Right renal cortex interstitium (tissue), 3 donors: ENCODE measurements at regions not wholly inside any gene's neighbourhood (a gene's known extent, or its start where the extent isn't known, plus 50 kb on each side); places are given as distances from the start of the nearest gene placed in this dataset.

Experiments
- DNase-seq, 3 donors: peaks; one replicate each; pipeline ENCODE4 v3.0.0-alpha.2; 2013; ENCODE audit warnings: low read depth in 3 of 3, low spot score in 2 of 3

DNA sequence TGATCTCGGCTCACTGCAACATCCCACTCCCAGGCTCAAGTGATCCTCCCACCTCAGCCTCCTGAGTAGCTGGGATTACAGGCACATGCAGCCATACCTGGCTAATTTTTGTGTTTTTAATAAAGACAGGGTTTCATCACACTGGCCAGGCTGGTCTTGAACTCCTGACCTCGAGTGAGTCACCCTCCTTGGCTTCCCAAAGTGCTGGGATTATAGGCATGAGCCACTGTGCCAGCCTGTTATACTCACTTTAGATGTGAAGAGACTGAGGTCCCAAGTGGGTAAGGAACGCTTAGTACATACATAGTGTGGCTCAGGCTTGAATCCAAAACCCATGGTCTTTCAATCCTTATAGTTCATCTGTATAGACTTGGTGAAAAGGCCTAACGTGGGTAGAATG lies 63.7 kb upstream of the EPS8L3 start:
- DNase-seq = no peak

GRCh38 chr1:109826930-109827349 lies 63.2 kb upstream of the EPS8L3 start:
- no peak for DNase-seq

- no peak for DNase-seq
Observed at GRCh38 chr1:109826446-109826845, 62.7 kb upstream of the EPS8L3 start.

DNA sequence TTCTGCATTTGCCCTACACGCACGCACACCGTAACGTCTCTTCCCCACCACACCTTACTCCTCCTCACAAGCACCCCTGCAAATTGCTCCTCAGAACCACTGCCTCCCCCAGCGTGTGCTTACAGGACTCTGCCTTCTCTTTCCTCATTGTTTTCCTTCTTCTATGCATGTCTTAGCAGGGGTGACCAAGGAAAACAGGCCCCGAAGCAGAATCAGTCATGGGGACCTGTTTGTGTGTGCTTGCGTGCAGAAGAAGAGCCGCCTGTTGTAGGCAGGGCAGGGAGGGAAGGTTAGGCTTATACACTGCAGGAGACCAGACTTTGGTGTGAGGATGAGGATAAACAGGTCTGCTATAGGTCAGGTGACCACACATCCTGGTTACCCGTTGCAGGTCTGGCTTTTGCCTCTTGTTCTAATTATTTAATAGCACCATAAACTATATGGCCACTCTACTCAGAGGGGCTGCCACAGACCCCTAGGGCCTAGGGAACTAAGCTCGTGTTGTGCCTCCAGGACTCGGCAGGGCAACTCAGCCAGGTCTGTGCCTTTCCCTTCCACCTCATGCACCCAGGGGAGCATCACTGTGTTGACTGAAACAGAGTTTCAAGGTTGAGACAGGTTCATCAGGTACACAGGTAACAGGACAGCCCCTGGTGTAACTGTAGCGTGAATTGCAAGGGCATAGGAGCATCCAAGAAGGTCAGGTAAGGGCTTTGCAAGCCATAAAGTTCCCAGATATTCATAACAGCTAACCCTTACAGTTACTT lies 60.8 kb upstream of the EPS8L3 start:
- DNase-seq = no peak

DNA sequence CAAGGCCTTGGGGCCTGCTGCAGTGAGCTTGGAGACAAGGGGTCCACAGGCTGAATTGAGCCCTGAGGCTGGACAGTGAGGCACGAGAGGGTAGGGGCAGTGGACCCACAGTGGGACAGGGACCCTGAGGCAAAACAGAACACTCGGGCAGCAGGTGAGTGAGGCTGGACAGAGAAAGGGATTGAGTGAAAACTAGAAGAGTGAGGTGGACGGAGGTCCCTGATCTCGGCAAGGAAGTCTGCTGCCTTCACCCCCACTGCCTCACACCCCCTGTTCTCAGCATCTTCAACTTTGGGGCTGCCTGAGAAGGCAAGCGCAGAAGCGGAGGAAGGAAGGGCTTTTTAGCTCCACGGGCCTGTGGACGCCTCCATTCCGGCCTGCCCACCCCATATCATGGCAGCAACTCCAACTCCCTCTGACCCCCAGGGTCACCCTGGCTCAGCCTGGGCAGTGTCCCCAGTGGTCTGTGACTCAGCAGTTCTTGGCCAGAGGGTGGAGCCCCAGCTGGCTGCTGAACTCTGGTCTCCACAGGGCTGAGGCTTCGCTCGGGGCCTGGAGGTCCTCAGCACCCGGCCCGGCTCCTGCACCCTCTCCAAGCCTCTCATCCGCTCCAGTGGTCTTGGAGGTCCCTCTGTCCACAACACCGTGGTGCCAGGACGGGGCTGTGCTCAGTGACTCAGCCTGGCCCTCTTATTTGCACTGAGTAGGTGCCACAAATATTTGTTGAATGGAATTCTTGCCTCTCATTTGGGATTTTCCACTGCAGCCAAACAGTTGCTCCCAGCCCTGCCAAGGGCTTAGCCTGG lies 60.0 kb upstream of the EPS8L3 start:
- no peak for DNase-seq

DNA sequence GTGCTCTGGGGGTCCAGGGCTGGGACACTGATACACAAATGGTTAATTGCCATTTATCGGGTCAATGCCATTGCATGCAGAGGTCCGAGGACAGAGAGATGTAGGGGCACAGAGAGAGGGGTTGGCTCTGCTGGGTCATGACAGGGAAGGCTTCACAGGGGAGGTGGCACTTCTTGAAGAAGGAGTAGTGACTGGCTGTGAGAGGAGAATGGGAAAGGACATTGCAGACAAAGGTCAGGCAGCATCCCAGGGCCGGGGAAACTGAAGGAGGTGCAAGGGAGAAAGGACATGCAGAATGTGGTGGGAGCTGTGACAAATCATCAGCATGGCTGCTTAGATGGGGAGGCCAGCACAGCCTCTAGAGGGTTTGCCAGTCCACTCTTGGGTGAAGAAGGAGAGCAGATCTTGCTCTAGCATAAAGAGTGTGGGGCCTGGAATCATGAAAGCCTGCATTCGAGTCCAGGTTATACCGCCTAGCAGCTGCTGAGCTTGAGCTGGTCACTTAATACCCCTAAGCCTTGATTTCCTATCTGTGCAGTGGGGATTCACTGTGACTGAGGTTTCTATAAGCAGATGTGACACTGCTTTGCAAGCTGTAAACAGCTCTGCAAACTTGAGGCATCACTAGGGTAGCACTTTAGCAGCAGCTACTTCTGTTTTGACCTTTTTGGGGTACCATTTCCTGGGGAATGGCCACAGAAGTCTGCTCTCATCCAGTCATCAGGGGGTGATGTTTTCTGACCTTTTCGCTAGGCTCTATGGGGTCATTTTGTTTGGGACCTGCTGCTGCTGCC lies 59.2 kb upstream of the EPS8L3 start:
- no peak for DNase-seq

DNA sequence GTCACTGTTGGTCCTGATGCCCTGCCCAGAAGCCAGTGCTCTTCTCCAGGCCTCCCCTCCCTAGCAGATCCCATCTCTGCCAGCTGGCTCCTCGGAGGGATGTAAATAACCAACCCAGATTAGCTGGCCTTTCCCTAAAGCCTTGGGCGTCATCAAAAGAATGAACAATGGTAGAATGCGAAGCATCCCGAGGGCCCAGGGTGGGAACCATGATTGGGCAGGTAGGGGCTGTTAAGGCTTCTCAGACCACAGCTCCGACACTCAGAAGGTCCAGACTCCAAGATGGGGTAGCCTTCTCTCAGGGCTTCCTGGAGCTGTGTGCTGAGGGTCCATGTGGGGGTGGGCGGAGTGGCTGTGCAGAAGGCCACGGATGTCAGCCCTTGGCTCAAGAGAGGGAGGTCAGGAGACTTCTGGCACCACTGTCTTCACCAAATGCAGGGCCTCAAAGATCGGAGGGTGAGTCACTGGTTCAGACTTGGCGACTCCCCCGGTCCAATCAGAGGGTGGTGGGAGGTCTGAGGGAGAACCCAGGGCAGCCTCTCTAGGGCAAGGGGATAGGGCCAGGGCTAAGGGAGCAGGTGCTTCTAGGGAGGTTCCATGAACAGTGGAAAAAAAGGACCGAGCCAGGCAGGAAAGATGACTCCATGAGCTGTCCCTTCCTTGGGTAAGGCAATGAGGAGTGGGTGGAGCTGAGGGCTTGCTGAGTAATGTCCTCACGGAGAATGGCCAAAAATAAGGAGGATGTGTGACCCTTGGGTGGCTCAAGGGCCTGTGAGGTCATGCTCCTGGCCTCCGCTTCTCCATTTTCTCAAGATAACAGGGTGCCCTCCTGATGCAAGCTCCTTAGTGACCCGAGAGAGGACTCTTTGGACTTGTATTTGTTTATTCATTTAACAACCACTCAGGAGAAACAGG lies 58.4 kb upstream of the EPS8L3 start:
- DNase-seq = no peak

DNA sequence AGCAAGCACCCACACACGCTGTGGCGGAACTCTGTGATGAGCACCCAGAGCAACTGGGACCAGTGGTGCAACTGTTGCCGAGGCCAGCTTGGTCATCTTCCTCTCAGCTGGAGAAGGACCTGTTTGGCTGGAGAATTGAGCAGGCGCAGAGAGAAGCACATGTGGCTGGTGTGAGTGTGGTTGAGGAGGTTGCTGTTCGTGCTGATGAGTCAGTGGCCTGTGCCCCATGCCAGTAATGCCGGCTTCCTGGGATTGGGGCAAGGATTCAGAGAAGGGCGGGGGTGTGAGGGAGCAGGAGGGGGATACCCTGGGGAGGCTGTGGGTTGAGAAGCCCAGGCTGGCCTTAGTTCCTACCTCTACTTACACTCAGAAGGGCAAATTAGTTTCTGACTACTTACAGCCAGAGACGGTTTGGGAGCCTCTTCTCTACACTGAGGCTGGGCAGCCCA lies 57.5 kb upstream of the EPS8L3 start:
- DNase-seq = no peak

DNA sequence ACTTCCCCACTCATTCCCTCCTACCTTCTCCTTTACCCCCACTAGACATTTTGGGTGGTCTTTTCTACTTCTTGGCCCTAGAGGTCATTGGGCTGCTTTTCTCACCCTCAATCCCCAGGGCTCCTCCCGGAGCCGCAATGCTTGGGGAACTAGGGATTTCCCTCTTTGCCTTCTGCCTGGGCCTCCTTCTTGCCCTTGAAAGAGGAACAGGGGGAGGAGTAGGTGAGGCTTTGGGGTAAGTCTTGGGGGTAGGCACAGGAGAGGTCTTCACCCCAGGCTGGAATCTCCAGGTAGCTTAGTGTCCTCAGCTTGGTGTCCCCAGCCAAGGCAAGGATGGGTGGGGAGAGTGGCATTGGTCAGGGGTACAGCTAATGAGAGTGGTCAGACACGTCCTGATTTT lies 56.2 kb upstream of the EPS8L3 start:
- DNase-seq = no peak

GRCh38 chr1:109818988-109819764 lies 55.5 kb upstream of the EPS8L3 start:
- DNase-seq = no peak

DNA sequence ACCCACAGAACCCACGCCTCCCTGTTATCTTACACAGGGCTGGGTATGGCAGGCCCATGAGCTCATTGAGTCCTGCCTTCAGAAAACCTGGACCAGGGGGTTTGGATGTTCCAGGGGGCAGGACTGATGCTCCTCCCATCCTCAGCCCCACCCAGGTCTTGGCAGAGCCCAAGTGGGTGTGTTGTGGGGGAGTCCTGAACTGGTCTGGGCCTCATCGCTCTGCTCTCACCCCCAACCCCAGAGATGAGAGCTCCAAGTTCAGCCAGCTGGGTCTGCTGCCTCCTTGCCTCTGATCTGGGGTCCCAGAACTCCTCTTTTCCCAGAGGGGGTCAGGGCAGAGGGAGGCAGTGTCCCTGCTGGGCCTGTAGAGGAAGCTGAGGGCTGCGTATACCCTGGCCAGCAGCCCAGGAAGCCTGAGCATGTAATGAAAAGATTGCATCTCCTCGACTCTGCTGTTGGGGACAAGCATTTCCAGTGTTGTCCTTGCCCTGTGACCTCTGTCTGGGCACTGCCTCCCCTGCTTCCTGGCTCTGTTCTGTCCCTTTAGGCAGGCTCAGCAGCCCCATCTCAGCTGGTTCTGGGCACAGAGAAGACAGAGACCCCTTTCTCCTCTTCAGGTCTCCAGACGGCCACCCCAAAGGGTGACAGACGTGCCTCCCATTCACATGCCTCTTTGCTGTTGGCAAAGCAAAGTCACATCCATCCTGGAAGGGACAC lies 54.7 kb upstream of the EPS8L3 start:
- DNase-seq = no peak

- no peak for DNase-seq
Observed at GRCh38 chr1:109817881-109818270, 54.2 kb upstream of the EPS8L3 start.

GRCh38 chr1:109816975-109817535 lies 53.3 kb upstream of the EPS8L3 start:
- no peak for DNase-seq

GRCh38 chr1:109816175-109816811 lies 52.6 kb upstream of the EPS8L3 start:
- no peak for DNase-seq

DNA sequence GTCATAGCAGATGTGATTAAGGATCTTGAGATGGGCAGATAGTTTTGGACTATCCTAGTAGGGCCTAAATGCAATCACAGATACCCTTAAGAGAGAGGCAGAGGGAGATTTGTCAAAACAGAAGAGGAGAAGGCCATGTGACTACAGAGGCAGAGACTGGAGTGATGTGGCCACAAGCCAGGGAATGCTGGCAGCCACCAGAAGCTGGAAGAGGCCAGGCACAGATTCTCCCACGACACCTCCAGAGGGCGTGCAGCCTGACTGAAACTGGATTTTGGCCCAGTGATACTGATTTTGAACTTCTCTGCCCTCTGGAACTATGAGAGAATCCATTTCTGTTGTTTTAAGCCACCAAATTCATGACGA lies 52.1 kb upstream of the EPS8L3 start:
- DNase-seq = no peak

GRCh38 chr1:109814993-109815786 lies 51.5 kb upstream of the EPS8L3 start:
- DNase-seq = no peak

DNA sequence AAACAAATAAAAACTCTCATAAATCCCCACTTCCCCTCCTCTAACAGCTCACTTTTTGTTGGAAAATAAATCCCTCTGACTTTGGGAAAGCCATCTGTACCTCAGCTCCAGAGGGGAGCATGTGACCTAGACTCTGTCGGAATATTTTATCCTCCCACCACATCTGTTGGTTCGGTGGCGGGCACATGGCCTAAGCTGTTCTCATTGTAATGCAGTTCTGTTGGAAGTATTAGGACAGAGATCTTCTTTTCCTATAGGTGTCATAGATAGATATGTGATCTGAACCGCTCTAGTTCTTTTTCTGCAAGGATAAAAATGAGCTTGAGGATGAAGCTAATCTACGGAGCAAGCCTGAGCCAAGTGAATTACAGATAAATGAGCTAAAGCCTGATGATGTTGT lies 50.5 kb upstream of the EPS8L3 start:
- DNase-seq = no peak
